Erythroblast (primary cell): ENCODE measurements at regions not wholly inside any gene's neighbourhood (a gene's known extent, or its start where the extent isn't known, plus 50 kb on each side); places are given as distances from the start of the nearest gene placed in this dataset.

Source experiments
- GATA1 ChIP-seq: IDR thresholded peaks from 2 replicates; pipeline ENCODE4 v1.6.1; 2011; ENCODE audit warnings: low read depth, mild to moderate bottlenecking, control low read depth, low read length, moderate library complexity
- POLR2A ChIP-seq: IDR thresholded peaks from 2 replicates; pipeline ENCODE4 v1.6.1; 2011; ENCODE audit warnings: mild to moderate bottlenecking, low read length

GRCh38 chr16:52022980-52023379 lies 524.0 kb downstream of the TOX3 start:
- no peak for TF ChIP-seq POLR2A
- no peak for TF ChIP-seq GATA1
